ENCODE measurements at regions not wholly inside any gene's neighbourhood (a gene's known extent, or its start where the extent isn't known, plus 50 kb on each side); places are given as distances from the start of the nearest gene placed in this dataset.
"Not testable (repeated sequence)": the region's sequence is repeated elsewhere in the genome, so short reads cannot be mapped to it uniquely, and the experiment has no call there.

- POLR2A ChIA-PET; H3K27ac ChIP-seq (ENCODE audit: extremely low read depth, low read depth, low read length); H3K9me3 ChIP-seq (ENCODE audit: control insufficient read depth, insufficient read depth, low read depth, low read length); H3K36me3 ChIP-seq (ENCODE audit: control insufficient read depth in 2 of 2, insufficient read depth in 1 of 2, low read length in 2 of 2); CTCF ChIA-PET; H3K4me3 ChIP-seq (ENCODE audit: low read depth, low read length); H3K4me1 ChIP-seq (ENCODE audit: control insufficient read depth, insufficient read depth, low read length): not testable (repeated sequence)
These were observed 184.5 kb upstream of the SGO1 start for GRCh38 chr3:20370273-20371063.

- Histone ChIP-seq H3K9me3 (ENCODE audit: control insufficient read depth, insufficient read depth, low read depth, low read length) (no peaks in the 10 kb centered on the region), H3K36me3 (ENCODE audit: control insufficient read depth in 2 of 2, insufficient read depth in 1 of 2, low read length in 2 of 2) (no peaks in the 10 kb centered on the region), H3K4me1 (ENCODE audit: control insufficient read depth, insufficient read depth, low read length) (no peaks in the 10 kb centered on the region), H3K27ac (ENCODE audit: extremely low read depth, low read depth, low read length) (no peak overlapping the region), H3K4me3 (ENCODE audit: low read depth, low read length) (no peak overlapping the region)
- CTCF ChIA-PET: no interaction called here
- POLR2A ChIA-PET: no interaction called here
- no peak for TF ChIP-seq ZNF529 (tag by site-specific recombination; IDR thresholded peaks at IDR 0.05; ENCODE audit: insufficient replicate concordance)
- no peak for TF ChIP-seq ZNF335 (tag by site-specific recombination; conservative IDR thresholded peaks at IDR 0.05)
- no peak for TF ChIP-seq ZNF580 (tag by site-specific recombination; IDR thresholded peaks at IDR 0.05)
- no peak for TF ChIP-seq REST (tag by site-specific recombination; IDR thresholded peaks at IDR 0.05)
- no peak for TF ChIP-seq BCL11A (tag by site-specific recombination; IDR thresholded peaks at IDR 0.05; ENCODE audit: low read depth)
- no peak for TF ChIP-seq ZBTB44 (tag by site-specific recombination; IDR thresholded peaks at IDR 0.05)
- TF ChIP-seq GLIS2 (tag by site-specific recombination; IDR thresholded peaks at IDR 0.05): no peak
- no peak for TF ChIP-seq ZNF555 (tag by site-specific recombination; conservative IDR thresholded peaks at IDR 0.05)
These were observed 175.0 kb upstream of the SGO1 start for GRCh38 chr3:20361000-20361399.

- ChIA-PET CTCF (no interaction called here), POLR2A (no interaction called here)
- Histone ChIP-seq H3K4me3 (ENCODE audit: low read depth, low read length) (no peak overlapping the region), H3K4me1 (ENCODE audit: control insufficient read depth, insufficient read depth, low read length) (no peaks in the 10 kb centered on the region), H3K36me3 (ENCODE audit: control insufficient read depth in 2 of 2, insufficient read depth in 1 of 2, low read length in 2 of 2) (no peaks in the 10 kb centered on the region), H3K27ac (ENCODE audit: extremely low read depth, low read depth, low read length) (no peak overlapping the region), H3K9me3 (ENCODE audit: control insufficient read depth, insufficient read depth, low read depth, low read length) (no peaks in the 10 kb centered on the region)
- TF ChIP-seq CTCF (tag by site-specific recombination; IDR thresholded peaks at IDR 0.05): no peak
- no peak for TF ChIP-seq ZNF510 (tag by site-specific recombination; IDR thresholded peaks at IDR 0.05; ENCODE audit: insufficient replicate concordance)
- no peak for TF ChIP-seq ZNF623 (tag by site-specific recombination; IDR thresholded peaks at IDR 0.05)
- no peak for TF ChIP-seq ZNF121 (tag by site-specific recombination; IDR thresholded peaks at IDR 0.05)
- TF ChIP-seq ZFP37 (tag by site-specific recombination; IDR thresholded peaks at IDR 0.05): no peak
- TF ChIP-seq ZNF214 (tag by site-specific recombination; IDR thresholded peaks at IDR 0.05; ENCODE audit: borderline replicate concordance): no peak
- TF ChIP-seq GLIS2 (tag by site-specific recombination; IDR thresholded peaks at IDR 0.05): no peak
- no peak for TF ChIP-seq ZFP69B (tag by site-specific recombination; IDR thresholded peaks at IDR 0.05)
- no peak for TF ChIP-seq ZNF76 (tag by site-specific recombination; IDR thresholded peaks at IDR 0.05; ENCODE audit: borderline replicate concordance, low read depth)
- no peak for TF ChIP-seq YY1 (tag by site-specific recombination; IDR thresholded peaks at IDR 0.05)
- TF ChIP-seq ZNF157 (tag by site-specific recombination; IDR thresholded peaks at IDR 0.05): no peak
- TF ChIP-seq ZNF133 (tag by site-specific recombination; IDR thresholded peaks at IDR 0.05): no peak
- no peak for TF ChIP-seq ZNF768 (tag by site-specific recombination; IDR thresholded peaks at IDR 0.05)
- no peak for TF ChIP-seq PRDM6 (tag by site-specific recombination; IDR thresholded peaks at IDR 0.05)
These were observed 167.3 kb upstream of the SGO1 start for GRCh38 chr3:20353286-20353685.
